Right lobe of liver (tissue), 4 donors: ENCODE measurements at regions not wholly inside any gene's neighbourhood (a gene's known extent, or its start where the extent isn't known, plus 50 kb on each side); places are given as distances from the start of the nearest gene placed in this dataset.

Experiments
- CTCF ChIP-seq, 4 donors: fragments of 200-600 bp in 3 of 4; fragments of 450-650 bp in 1 of 4; IDR thresholded peaks; one replicate each; pipeline versions ENCODE4 v1.5.1 to v1.8.0; 2016 to 2022; ENCODE audit warnings: antibody characterized with exemption in 4 of 4, mild to moderate bottlenecking in 2 of 4
- POLR2A ChIP-seq: fragments of 450-650 bp; IDR thresholded peaks from one replicate; pipeline ENCODE4 v1.6.1; 2017; ENCODE audit warnings: antibody characterized with exemption, mild to moderate bottlenecking
- donor health status: DM: no; HTN: no; CAD: no.
- donor health status: DM: no; HTN: no; CAD: no.
- donor health status: DM: no; HTN: yes; CAD: no.

DNA sequence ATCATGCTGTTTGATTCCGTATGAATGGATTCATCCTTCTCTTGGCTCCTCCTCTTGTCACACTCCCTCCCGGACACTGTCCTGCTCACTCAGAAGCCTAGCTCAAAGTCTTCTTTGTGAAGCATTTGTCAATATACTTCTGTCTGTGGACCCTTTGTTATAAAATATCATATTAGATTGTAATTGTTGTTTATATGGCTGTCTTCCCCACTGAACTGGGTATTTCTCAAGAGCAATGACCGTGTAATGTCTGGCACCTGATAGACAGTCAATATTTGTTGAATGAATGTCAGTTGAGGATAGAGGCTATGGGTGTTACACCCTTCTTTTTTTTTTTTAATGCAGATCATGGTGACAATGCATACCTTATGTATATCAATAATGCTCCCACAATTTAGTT, 335.3 kb downstream of the SOX4 start:
- TF ChIP-seq CTCF (IDR thresholded peaks at IDR 0.05): no peak
- TF ChIP-seq POLR2A: no peak
